GM15510 (cell line): ENCODE measurements at regions not wholly inside any gene's neighbourhood (a gene's known extent, or its start where the extent isn't known, plus 50 kb on each side); places are given as distances from the start of the nearest gene placed in this dataset.

Experiments used
- POLR2A ChIP-seq: IDR thresholded peaks from 3 replicates; pipeline ENCODE4 v1.6.1; 2011; ENCODE audit warnings: borderline replicate concordance; ENCODE audit not compliant: insufficient read length; ENCODE audit errors: extremely low read depth

GRCh38 chr10:78906734-78907390 is 161.9 kb upstream of the ZMIZ1 start:
- TF ChIP-seq POLR2A = no peak

- TF ChIP-seq POLR2A = no peak
These were observed 161.1 kb upstream of the ZMIZ1 start for GRCh38 chr10:78907551-78908211.

- no peak for TF ChIP-seq POLR2A
These were observed 159.5 kb upstream of the ZMIZ1 start for GRCh38 chr10:78909221-78909620.

- no peak for TF ChIP-seq POLR2A
These were observed 158.7 kb upstream of the ZMIZ1 start for GRCh38 chr10:78910021-78910420.

GRCh38 chr10:78910476-78910875 is 158.3 kb upstream of the ZMIZ1 start:
- TF ChIP-seq POLR2A = no peak

GRCh38 chr10:78910886-78911285 is 157.9 kb upstream of the ZMIZ1 start:
- TF ChIP-seq POLR2A = no peak

GRCh38 chr10:78911533-78912340 is 157.0 kb upstream of the ZMIZ1 start:
- no peak for TF ChIP-seq POLR2A

- TF ChIP-seq POLR2A = no peak
These were observed 156.2 kb upstream of the ZMIZ1 start for GRCh38 chr10:78912361-78913218.

GRCh38 chr10:78913219-78914059 is 155.3 kb upstream of the ZMIZ1 start:
- TF ChIP-seq POLR2A = no peak

- TF ChIP-seq POLR2A = no peak
These were observed 154.7 kb upstream of the ZMIZ1 start for GRCh38 chr10:78914060-78914378.

GRCh38 chr10:78914502-78915189 is 154.1 kb upstream of the ZMIZ1 start:
- TF ChIP-seq POLR2A = no peak

- no peak for TF ChIP-seq POLR2A
These were observed 153.6 kb upstream of the ZMIZ1 start for GRCh38 chr10:78915190-78915518.

- TF ChIP-seq POLR2A = no peak
These were observed 152.5 kb upstream of the ZMIZ1 start for GRCh38 chr10:78916227-78916626.
